K562 (cell line): ENCODE measurements at regions not wholly inside any gene's neighbourhood (a gene's known extent, or its start where the extent isn't known, plus 50 kb on each side); places are given as distances from the start of the nearest gene placed in this dataset.
A peak's percentile ranks its signal among the peaks of the same experiment; 100 is the strongest.

Experiments
- ATAC-seq: fragments of 200-7000 bp; cut with Tn5 transposase; 3 replicates; pipeline ENCODE4 v1.9.1; 2020; ENCODE audit warnings: moderate library complexity
- BruUV-seq: library from RNA; stranded (reverse); fragments of 400-500 nt; replicated peaks from 2 replicates; lab custom pipeline; 2021; lab: Mats Ljungman, UMichigan
- CTCF ChIA-PET: fragments of 300-600 bp; formaldehyde crosslinking; extraction: SDS; loops from one replicate; lab custom pipeline; 2021; ENCODE audit warnings: low intra/inter-chr PET ratio; lab: Yijun Ruan, JAX
- POLR2A ChIA-PET: fragments of 300-600, 350-650 bp; sonication (Branson Sonifier 250); formaldehyde crosslinking; extraction: SDS; loops from one replicate; lab custom pipeline; 2021; ENCODE audit warnings: antibody characterized with exemption, inconsistent platforms; lab: Yijun Ruan, JAX
- DNase-seq, 4 experiments: peaks; one replicate each; pipeline versions ENCODE4 v3.0.0 to v3.0.0-alpha.2; 2011 to 2018; ENCODE audit warnings: low spot score in 3 of 4, mixed read lengths in 3 of 4; ENCODE audit errors: extremely low read depth in 1 of 4
- FAIRE-seq: peaks from 2 replicates; lab custom pipeline; 2011; peaks lifted over from hg19 to GRCh38; lab: Jason Lieb, UNC
- H2AFZ ChIP-seq: 2 replicates; pipeline ENCODE4 v1.6.0; 2011; ENCODE audit warnings: low read depth, low read length, control low read depth, inconsistent platforms
- H3K27ac ChIP-seq: fragments of 200-600 bp; 3 replicates; pipeline ENCODE4 v1.8.0; 2011; ENCODE audit warnings: low read depth, mild to moderate bottlenecking, control low read depth, inconsistent platforms, low read length, moderate library complexity, mixed read lengths; ENCODE audit errors: extremely low read depth
- H3K27me3 ChIP-seq, 2 experiments: fragments of 300-600 bp in 1 of 2; 2 replicates in 1 of 2; 3 replicates in 1 of 2; pipeline versions ENCODE4 v1.6.0 to v1.8.0; 2011; ENCODE audit warnings: inconsistent platforms in 2 of 2, low read length in 2 of 2, mild to moderate bottlenecking in 1 of 2, mixed read lengths in 1 of 2, moderate library complexity in 1 of 2; ENCODE audit not compliant: control insufficient read depth in 2 of 2, insufficient read depth in 2 of 2
- H3K36me3 ChIP-seq: fragments of 300-600 bp; 3 replicates; pipeline ENCODE4 v1.8.0; 2011; ENCODE audit warnings: mild to moderate bottlenecking, low read length, inconsistent platforms; ENCODE audit not compliant: control insufficient read depth, insufficient read depth
- H3K4me1 ChIP-seq, 2 experiments: fragments of 200-600 bp in 1 of 2; replicated peaks in 1 of 2; 2 replicates in 1 of 2; 3 replicates in 1 of 2; pipeline versions ENCODE4 v1.5.1 to v1.8.0; 2011; ENCODE audit warnings: inconsistent platforms in 2 of 2, low read length in 2 of 2, mild to moderate bottlenecking in 1 of 2, mixed read lengths in 1 of 2, moderate library complexity in 1 of 2; ENCODE audit not compliant: control insufficient read depth in 2 of 2, insufficient read depth in 2 of 2
- H3K4me2 ChIP-seq: 2 replicates; pipeline ENCODE4 v1.6.1; 2011; ENCODE audit warnings: low read length, control low read depth, inconsistent platforms, mixed read lengths; ENCODE audit not compliant: insufficient read depth
- H3K4me3 ChIP-seq: fragments of 200-600 bp; sonication (generic), shearing (Covaris generic); 2 replicates; pipeline ENCODE4 v1.5.1; 2016; ENCODE audit warnings: control low read depth, inconsistent platforms
- H3K79me2 ChIP-seq: fragments of 200-600 bp; 3 replicates; pipeline ENCODE4 v1.8.0; 2011; ENCODE audit warnings: low read length, inconsistent platforms; ENCODE audit not compliant: control insufficient read depth, insufficient read depth
- H3K9ac ChIP-seq, 2 experiments: 2 replicates each; pipeline versions ENCODE4 v1.6.0 to v1.6.1; 2011; ENCODE audit warnings: low read depth in 2 of 2, low read length in 2 of 2, control low read depth in 1 of 2, inconsistent platforms in 1 of 2, mild to moderate bottlenecking in 1 of 2, mixed read lengths in 1 of 2; ENCODE audit not compliant: insufficient read depth in 1 of 2
- H3K9me1 ChIP-seq: one replicate; pipeline ENCODE4 v1.6.0; 2011; ENCODE audit warnings: inconsistent platforms, mild to moderate bottlenecking, low read length, moderate library complexity; ENCODE audit not compliant: control insufficient read depth, insufficient read depth
- H3K9me3 ChIP-seq: replicated peaks from 2 replicates; pipeline ENCODE4 v1.5.1; 2011; ENCODE audit warnings: low read depth, low read length, inconsistent platforms; ENCODE audit not compliant: control insufficient read depth, insufficient read depth
- H4K20me1 ChIP-seq: replicated peaks from 2 replicates; pipeline ENCODE4 v1.6.1; 2011; ENCODE audit warnings: low read length, inconsistent platforms, mixed read lengths; ENCODE audit not compliant: control insufficient read depth, insufficient read depth
- CBFB ChIP-seq: sonication (generic); formaldehyde crosslinking; IDR thresholded peaks from 2 replicates; pipeline ENCODE4 v1.4.0; 2020; ENCODE audit warnings: mild to moderate bottlenecking, missing genetic modification reagents
- CBX8 ChIP-seq: fragments of 200-600 bp; sonication (generic); IDR thresholded peaks from 2 replicates; pipeline ENCODE4 v1.6.1; 2012; ENCODE audit warnings: borderline replicate concordance, mixed run types, low read depth, mild to moderate bottlenecking, moderate library complexity, mixed read lengths, low read length, control low read depth, inconsistent platforms; ENCODE audit not compliant: poor library complexity, severe bottlenecking; ENCODE audit errors: extremely low read depth
- ELF1 ChIP-seq: fragments of 200-800 bp; sonication (Bioruptor generic); IDR thresholded peaks from 2 replicates; pipeline ENCODE4 v1.6.1; 2016; ENCODE audit warnings: missing genetic modification characterization, missing compliant biosample characterization
- ERF ChIP-seq: fragments of 450-650 bp; formaldehyde crosslinking; IDR thresholded peaks from 2 replicates; pipeline ENCODE4 v1.4.0; 2020; ENCODE audit warnings: mild to moderate bottlenecking, mixed read lengths
- FOXK1 ChIP-seq: sonication (generic); formaldehyde crosslinking; IDR thresholded peaks from 2 replicates; pipeline ENCODE4 v1.8.0; 2022; ENCODE audit warnings: missing genetic modification reagents, mild to moderate bottlenecking, borderline replicate concordance
- HDAC2 ChIP-seq: fragments of 450-650 bp; IDR thresholded peaks from 2 replicates; pipeline ENCODE4 v1.6.1; 2016; ENCODE audit warnings: mild to moderate bottlenecking
- MEF2D ChIP-seq: conservative IDR thresholded peaks from 2 replicates; pipeline ENCODE4 v1.6.1; 2016; ENCODE audit warnings: low read depth, missing genetic modification characterization, missing compliant biosample characterization
- NFIC ChIP-seq: fragments of 450-650 bp; IDR thresholded peaks from 2 replicates; pipeline ENCODE4 v1.6.1; 2017; ENCODE audit warnings: mild to moderate bottlenecking, inconsistent platforms
- NFRKB ChIP-seq: fragments of 450-650 bp; IDR thresholded peaks from 2 replicates; pipeline ENCODE4 v1.6.1; 2016; ENCODE audit warnings: low read depth
- NR4A1 ChIP-seq, 2 experiments: fragments of 250-450 bp in 1 of 2; fragments of 450-650 bp in 1 of 2; sonication (Bioruptor Pico) in 1 of 2; IDR thresholded peaks; 2 replicates each; pipeline versions ENCODE4 v1.4.0 to v1.6.1; 2016 to 2020; ENCODE audit warnings: mild to moderate bottlenecking in 2 of 2, missing compliant biosample characterization in 1 of 2, missing genetic modification characterization in 1 of 2, moderate library complexity in 1 of 2
- POLR3A ChIP-seq: IDR thresholded peaks from 2 replicates; pipeline ENCODE4 v1.6.1; 2011; ENCODE audit warnings: borderline replicate concordance, mild to moderate bottlenecking, moderate library complexity; ENCODE audit not compliant: insufficient read length, insufficient read depth; ENCODE audit errors: extremely low read depth
- PYGO2 ChIP-seq: fragments of 450-650 bp; IDR thresholded peaks from 2 replicates; pipeline ENCODE4 v1.6.1; 2016; ENCODE audit warnings: mild to moderate bottlenecking, missing genetic modification characterization, moderate library complexity, missing compliant biosample characterization
- TEAD1 ChIP-seq, 2 experiments: fragments of 450-650 bp in 1 of 2; sonication (generic) in 1 of 2; formaldehyde crosslinking; IDR thresholded peaks; 2 replicates each; pipeline versions ENCODE4 v1.4.0 to v1.8.0; 2020 to 2022; ENCODE audit warnings: mild to moderate bottlenecking in 2 of 2, missing genetic modification reagents in 1 of 2
- TEAD4 ChIP-seq, 2 experiments: sonication (generic) in 1 of 2; formaldehyde crosslinking in 1 of 2; IDR thresholded peaks; 2 replicates each; pipeline versions ENCODE4 v1.6.1 to v1.8.0; 2012 to 2022; ENCODE audit warnings: borderline replicate concordance in 1 of 2, inconsistent platforms in 1 of 2, low read length in 1 of 2, mild to moderate bottlenecking in 1 of 2, missing genetic modification reagents in 1 of 2
- THRAP3 ChIP-seq: fragments of 450-650 bp; IDR thresholded peaks from 2 replicates; pipeline ENCODE4 v1.6.1; 2016; ENCODE audit warnings: mild to moderate bottlenecking, inconsistent platforms, borderline replicate concordance
- ZBTB8A ChIP-seq: fragments of 450-650 bp; IDR thresholded peaks from 2 replicates; pipeline ENCODE4 v1.6.1; 2018; ENCODE audit warnings: mild to moderate bottlenecking, moderate library complexity; ENCODE audit not compliant: partially characterized antibody
- ZFX ChIP-seq: sonication (generic); formaldehyde crosslinking; IDR thresholded peaks from 2 replicates; pipeline ENCODE4 v1.8.0; 2022; ENCODE audit warnings: mild to moderate bottlenecking, missing genetic modification reagents, moderate library complexity
- ZKSCAN8 ChIP-seq: fragments of 200-800 bp; sonication (Bioruptor generic); IDR thresholded peaks from 2 replicates; pipeline ENCODE4 v1.6.1; 2016; ENCODE audit warnings: missing genetic modification characterization, missing compliant biosample characterization
- ZNF347 ChIP-seq: fragments of 450-650 bp; formaldehyde crosslinking; IDR thresholded peaks from 2 replicates; pipeline ENCODE4 v1.4.0; 2020; ENCODE audit warnings: low read depth, mild to moderate bottlenecking, moderate library complexity
- ZNF79 ChIP-seq: fragments of 250-450 bp; sonication (Bioruptor Pico); IDR thresholded peaks from 2 replicates; pipeline ENCODE4 v1.4.0; 2020; ENCODE audit warnings: low read depth, mild to moderate bottlenecking, moderate library complexity
- WGBS: fragments of 100-300 bp; shearing (Covaris generic); methylation state at CpG from one replicate; pipeline ENCODE4 v1.1.6; 2016; ENCODE audit warnings: low coverage, mixed read lengths; ENCODE audit not compliant: insufficient coverage; ENCODE audit errors: missing lambda C conversion rate; 5-methylcytosine and 5-hydroxymethylcytosine counted together
- in situ Hi-C: fragments of 300-500 bp; cut with MboI; formaldehyde crosslinking; loops from 4 replicates; pipeline ENCODE4 v1.15.0; 2018; ENCODE audit warnings: inconsistent platforms, mixed read lengths
- intact Hi-C: fragments of 100-400 bp; cut with micrococcal nuclease; formaldehyde crosslinking; loops from 2 replicates; pipeline ENCODE4 v1.14.2; 2022
- TF ChIP-seq, protein P1 (sequence below): fragments of 450-650 bp; conservative IDR thresholded peaks from 2 replicates; pipeline ENCODE4 v1.6.1; 2016; ENCODE audit warnings: missing genetic modification characterization, low read depth, mild to moderate bottlenecking, missing compliant biosample characterization, moderate library complexity

- 2% methylated on average over 9 of the region's 9 CpGs for WGBS
- TSS peak; percentile 92 for BruUV-seq
- peak overlapping the region; percentile 39 for H3K4me3 ChIP-seq
- H3K79me2 ChIP-seq: peaks cover 7% of the 10 kb centered on the region; the same call in 2 of the 3 replicates
- FAIRE-seq (peak; percentile 6), DNase-seq (peak in 1 of 4 experiments; percentile 30), ATAC-seq (peak; percentile 1)
- no peaks in the 10 kb centered on the region for H3K27me3 ChIP-seq
- no peaks in the 10 kb centered on the region for H3K36me3 ChIP-seq
- peak overlapping the region; percentile 96 for H3K27ac ChIP-seq
- H3K9me1 ChIP-seq: no peaks in the 10 kb centered on the region
- peak overlapping the region; percentile 81 for H2AFZ ChIP-seq
- H3K9me3 ChIP-seq: no peaks in the 10 kb centered on the region
- CTCF ChIA-PET: no interaction called here
- H4K20me1 ChIP-seq: no peaks in the 10 kb centered on the region
- in situ Hi-C loops (no loop called here), intact Hi-C loops (loop anchor here (2.0 to 10.0 kb wide), 5 partner anchors 73 to 531 kb away; partner anchors contain the start of gene EEA1)
- POLR2A ChIA-PET: interaction anchor here (0.7 to 3.1 kb wide), 16 partner anchors 10 to 325 kb away, joined by 3 to 24 read pairs (median 4); no protein-coding TSS in a partner anchor
- H3K4me2 ChIP-seq: peak overlapping the region; percentile 98
- peaks cover 26 to 65% of the 10 kb centered on the region in 2 experiments for H3K4me1 ChIP-seq
- peak overlapping the region; percentile 88 to 94; a peak in 3 of 4 replicates for H3K9ac ChIP-seq
- peak; percentile 93 for TF ChIP-seq THRAP3
- TF ChIP-seq, protein P1, sequence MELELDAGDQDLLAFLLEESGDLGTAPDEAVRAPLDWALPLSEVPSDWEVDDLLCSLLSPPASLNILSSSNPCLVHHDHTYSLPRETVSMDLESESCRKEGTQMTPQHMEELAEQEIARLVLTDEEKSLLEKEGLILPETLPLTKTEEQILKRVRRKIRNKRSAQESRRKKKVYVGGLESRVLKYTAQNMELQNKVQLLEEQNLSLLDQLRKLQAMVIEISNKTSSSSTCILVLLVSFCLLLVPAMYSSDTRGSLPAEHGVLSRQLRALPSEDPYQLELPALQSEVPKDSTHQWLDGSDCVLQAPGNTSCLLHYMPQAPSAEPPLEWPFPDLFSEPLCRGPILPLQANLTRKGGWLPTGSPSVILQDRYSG (tag): peak; percentile 68; the same call in 1 of the 2 replicates
- TF ChIP-seq NFRKB: peak; percentile 79; the same call in 1 of the 2 replicates
- TF ChIP-seq ZFX (CRISPR knock-in tag): peak; percentile 40; the same call in 1 of the 2 replicates
- no peak for TF ChIP-seq ZBTB8A
- TF ChIP-seq PYGO2: no peak
- 0 out of 2 replicates have a peak, but pooled peaks have one; percentile 19 for TF ChIP-seq TEAD4 (IDR thresholded peaks at IDR 0.05; ENCODE audit: low read length)
- no peak for TF ChIP-seq TEAD4 (CRISPR knock-in tag; IDR thresholded peaks at IDR 0.05; ENCODE audit: borderline replicate concordance)
- TF ChIP-seq TEAD1 (CRISPR knock-in tag; IDR thresholded peaks at IDR 0.05): peak in 1 of 2 experiments; percentile 2; a peak in 1 of 4 replicates
- TF ChIP-seq NR4A1 (CRISPR knock-in tag; IDR thresholded peaks at IDR 0.05): no peak
- TF ChIP-seq NR4A1 (tag; IDR thresholded peaks at IDR 0.05): 0 out of 2 replicates have a peak, but pooled peaks have one; percentile 3
- 0 out of 2 replicates have a peak, but pooled peaks have one; percentile 30 for TF ChIP-seq ERF (CRISPR knock-in tag)
- TF ChIP-seq CBFB (CRISPR knock-in tag): no peak
- TF ChIP-seq POLR3A: no peak
- no peak for TF ChIP-seq MEF2D (tag)
- peak; percentile 90 for TF ChIP-seq NFIC
- no peak for TF ChIP-seq ZNF347 (CRISPR knock-in tag)
- TF ChIP-seq FOXK1 (CRISPR knock-in tag): 0 out of 2 replicates have a peak, but pooled peaks have one; percentile 62
- TF ChIP-seq ZKSCAN8: no peak
- no peak for TF ChIP-seq CBX8
- TF ChIP-seq ELF1 (tag): no peak
- 0 out of 2 replicates have a peak, but pooled peaks have one; percentile 38 for TF ChIP-seq ZNF79 (CRISPR knock-in tag)
- no peak for TF ChIP-seq HDAC2
These were observed 62.3 kb upstream of the NUDT4 start for GRCh38 chr12:93315385-93315906.
